ENCODE measurements at regions not wholly inside any gene's neighbourhood (a gene's known extent, or its start where the extent isn't known, plus 50 kb on each side); places are given as distances from the start of the nearest gene placed in this dataset.

DNA sequence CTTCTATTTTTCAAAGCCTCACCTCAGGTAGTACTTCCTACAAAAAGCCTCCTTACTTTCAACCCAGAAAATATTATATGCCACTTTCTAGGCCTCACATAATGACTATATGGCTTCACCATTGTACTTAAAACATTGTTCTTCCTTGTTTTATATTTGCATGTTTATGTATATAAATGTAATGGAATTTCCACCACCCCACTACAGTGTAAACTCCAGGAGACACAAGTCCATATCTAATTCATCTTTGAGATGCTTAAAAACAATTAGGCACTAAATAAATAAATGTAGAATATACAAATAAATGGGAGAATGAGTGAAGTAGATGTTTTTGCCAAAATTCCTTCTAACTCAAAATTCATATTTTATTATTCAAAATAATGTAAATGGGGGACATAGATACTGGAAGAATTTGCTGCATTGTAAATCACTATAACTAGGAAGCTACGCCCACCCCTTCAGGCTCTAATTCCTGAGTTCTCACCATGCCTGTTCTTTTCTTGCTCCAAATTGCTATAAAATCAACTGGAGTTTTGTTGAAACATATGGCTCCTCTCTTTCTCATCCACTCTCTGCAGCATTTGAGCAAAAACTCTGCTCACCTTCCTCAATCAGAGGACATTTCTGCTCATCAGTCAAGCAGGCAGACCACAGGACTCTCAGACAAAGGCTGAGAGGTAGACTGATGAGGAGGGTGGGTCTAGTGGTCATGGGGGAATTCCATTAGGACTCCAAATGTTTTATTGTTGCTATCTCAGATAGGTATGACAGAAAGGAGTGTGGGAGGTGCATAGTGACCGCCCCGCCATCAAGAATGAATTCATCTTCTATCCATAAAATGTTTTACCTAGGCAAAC is 243.0 kb downstream of the HNMT start:
- FAIRE-seq, result no peak
- no peak for TF ChIP-seq POLR2A (IDR thresholded peaks at IDR 0.05; ENCODE audit: low read depth, low read length)
- no peak for DNase-seq (ENCODE audit: insufficient read length, low spot score)

DNA sequence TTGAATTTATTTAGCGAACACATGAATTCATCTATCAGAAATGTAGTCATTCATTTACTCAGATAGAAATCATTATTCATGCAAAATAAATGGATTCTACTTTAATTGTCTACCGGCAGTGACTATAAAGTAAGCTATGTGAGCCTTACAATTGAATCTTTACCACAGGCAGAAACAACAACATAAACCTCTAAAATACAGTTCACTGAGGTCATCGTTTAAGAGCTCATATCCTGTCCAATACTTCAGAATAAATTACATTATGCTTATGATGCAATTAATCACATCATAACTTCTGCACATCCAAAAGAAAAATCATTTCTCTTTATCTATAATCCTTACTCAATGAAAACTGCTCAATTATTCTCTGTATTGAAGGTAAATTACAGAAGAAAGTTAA is 244.7 kb downstream of the HNMT start:
- TF ChIP-seq POLR2A (IDR thresholded peaks at IDR 0.05; ENCODE audit: low read depth, low read length), result no peak
- no peak for DNase-seq (ENCODE audit: insufficient read length, low spot score)
- peak; percentile 84 for FAIRE-seq

DNA sequence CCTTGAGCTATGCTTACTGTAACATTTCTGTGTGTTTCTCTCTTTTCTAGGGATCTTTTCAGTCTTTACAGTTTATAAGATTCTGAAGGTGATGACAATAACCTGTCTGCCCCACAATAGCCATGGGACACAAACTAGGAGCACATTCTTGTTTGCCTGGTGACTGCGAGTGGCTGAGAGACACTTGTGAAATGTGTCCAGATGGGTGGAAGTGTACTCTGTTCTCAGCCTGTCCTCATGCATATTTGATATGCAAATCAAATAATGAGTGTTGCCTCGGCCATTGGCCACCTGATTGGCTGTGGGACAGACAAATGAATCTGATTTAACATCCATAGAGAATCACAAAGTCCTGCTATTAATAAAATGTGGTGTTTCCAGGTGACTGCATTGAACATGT is 246.2 kb downstream of the HNMT start:
- DNase-seq (ENCODE audit: insufficient read length, low spot score) (no peak), FAIRE-seq (no peak)
- TF ChIP-seq POLR2A (IDR thresholded peaks at IDR 0.05; ENCODE audit: low read depth, low read length), result no peak

DNA sequence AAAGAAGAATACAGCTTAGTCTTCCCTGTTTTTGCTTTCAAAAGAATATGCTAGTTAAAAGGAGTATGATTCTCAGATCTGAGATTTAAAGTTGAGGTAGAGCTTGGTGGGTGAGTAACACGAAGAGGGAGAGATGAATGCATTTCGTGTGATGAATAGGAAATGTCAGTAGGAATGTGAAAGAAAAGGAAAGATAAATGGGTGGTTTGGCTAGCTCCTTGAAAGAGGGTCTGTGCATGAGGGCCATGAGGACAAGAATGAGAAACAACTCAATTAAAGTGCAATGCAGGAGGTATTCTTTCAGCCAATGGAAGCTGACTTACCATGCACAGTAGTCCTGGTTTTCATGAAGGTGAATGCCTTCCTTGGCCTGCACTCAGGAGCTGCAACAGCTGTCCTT is 248.2 kb downstream of the HNMT start:
- FAIRE-seq (no peak), DNase-seq (ENCODE audit: insufficient read length, low spot score) (no peak)
- TF ChIP-seq POLR2A (IDR thresholded peaks at IDR 0.05; ENCODE audit: low read depth, low read length), result no peak

DNA sequence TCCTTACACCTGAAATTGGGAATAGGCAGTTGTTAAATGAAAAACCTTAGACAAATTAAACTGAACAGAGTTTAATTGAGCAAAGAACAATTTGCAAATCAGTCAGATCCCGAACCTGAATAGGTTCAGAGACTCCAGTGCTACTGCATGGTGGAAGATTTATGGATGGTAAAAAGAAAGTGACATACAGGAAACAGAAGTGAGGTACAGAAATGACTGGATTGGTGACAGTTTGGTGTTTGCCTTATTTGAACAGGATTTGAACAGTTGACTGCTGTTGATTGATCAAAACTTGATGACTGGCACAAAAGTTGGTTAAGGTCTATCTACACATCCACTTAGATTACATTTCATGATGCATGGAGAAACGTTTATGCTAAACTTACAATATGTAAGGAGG is 248.8 kb downstream of the HNMT start:
- no peak for TF ChIP-seq POLR2A (IDR thresholded peaks at IDR 0.05; ENCODE audit: low read depth, low read length)
- FAIRE-seq (peak; percentile 11), DNase-seq (ENCODE audit: insufficient read length, low spot score) (no peak)

DNA sequence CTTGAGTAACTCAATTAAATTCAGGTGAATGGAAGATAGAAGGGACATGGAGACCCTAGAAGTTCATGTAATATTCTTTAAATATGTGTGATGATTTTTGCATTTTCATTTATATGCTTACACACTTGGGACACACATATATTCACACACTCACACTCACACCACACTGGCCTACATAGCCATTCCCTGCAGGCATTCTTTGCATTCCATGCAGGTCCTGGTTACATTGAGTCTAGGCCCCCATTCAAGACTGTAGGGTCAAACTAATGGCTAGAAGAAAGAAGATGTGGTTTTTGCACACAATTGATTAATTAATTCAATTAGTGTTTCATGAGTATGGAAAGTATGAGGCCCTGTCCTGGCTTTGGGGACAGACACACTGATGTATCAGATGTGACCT is 249.4 kb downstream of the HNMT start:
- TF ChIP-seq POLR2A (IDR thresholded peaks at IDR 0.05; ENCODE audit: low read depth, low read length), result no peak
- FAIRE-seq (no peak), DNase-seq (ENCODE audit: insufficient read length, low spot score) (no peak)

DNA sequence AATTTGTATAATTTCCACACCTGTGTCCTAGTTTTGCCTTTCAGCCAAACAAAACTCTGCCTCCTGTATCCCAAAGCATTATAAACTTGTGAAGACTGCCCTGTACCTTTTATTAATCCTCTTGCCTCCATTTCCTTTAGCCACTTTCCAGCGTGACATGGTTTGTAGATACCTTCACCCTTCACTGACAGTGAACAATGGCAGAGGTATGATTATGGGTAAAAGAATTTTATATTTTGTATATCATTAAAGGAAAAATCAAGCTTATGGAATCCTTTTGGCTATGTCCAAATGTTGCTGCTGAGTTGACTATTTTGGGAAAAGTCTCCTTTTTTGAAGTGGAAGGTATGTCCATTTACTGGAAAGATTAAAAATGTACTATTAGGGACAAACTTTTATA is 251.7 kb downstream of the HNMT start:
- DNase-seq (ENCODE audit: insufficient read length, low spot score) (no peak), FAIRE-seq (no peak)
- no peak for TF ChIP-seq POLR2A (IDR thresholded peaks at IDR 0.05; ENCODE audit: low read depth, low read length)

DNA sequence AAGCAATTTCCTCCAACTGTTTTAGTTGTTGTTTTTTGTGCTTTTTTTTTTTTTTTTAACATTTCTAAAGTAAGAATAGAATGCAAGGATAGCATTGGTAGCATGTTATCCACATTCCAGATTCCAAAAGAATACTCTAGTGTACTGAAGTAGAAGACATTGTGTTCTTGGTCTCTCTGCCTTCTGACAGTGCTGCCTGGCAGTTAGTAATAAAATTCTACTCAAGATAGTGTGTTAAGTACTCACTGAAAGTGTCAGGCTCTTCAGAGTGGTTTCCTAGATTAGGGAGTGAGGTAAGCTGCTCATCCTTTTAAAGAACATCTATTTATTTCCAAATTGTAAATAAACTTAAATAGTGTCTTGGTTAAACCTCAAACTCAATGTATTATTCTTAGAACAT is 253.7 kb downstream of the HNMT start:
- FAIRE-seq (no peak), DNase-seq (ENCODE audit: insufficient read length, low spot score) (no peak)
- no peak for TF ChIP-seq POLR2A (IDR thresholded peaks at IDR 0.05; ENCODE audit: low read depth, low read length)

DNA sequence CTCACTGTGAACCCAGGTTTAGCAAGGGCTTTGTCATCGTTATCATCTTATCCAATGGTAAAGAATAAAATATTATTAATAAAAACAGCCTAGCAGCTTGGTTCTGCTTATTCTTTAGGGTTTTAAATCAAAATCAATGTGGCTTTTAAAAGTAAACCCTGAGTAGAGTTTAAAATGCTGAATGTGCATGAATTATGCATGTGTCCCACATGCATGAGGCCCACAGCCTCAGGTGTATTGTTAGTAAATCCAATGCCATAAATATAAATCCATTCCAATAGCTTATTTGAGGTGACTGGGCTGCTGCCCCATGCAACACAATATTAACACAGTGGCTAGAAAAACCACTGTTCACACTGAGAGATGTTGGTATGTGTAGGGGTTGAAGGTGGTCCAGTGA is 254.1 kb downstream of the HNMT start:
- no peak for DNase-seq (ENCODE audit: insufficient read length, low spot score)
- no peak for FAIRE-seq
- TF ChIP-seq POLR2A (IDR thresholded peaks at IDR 0.05; ENCODE audit: low read depth, low read length), result no peak

DNA sequence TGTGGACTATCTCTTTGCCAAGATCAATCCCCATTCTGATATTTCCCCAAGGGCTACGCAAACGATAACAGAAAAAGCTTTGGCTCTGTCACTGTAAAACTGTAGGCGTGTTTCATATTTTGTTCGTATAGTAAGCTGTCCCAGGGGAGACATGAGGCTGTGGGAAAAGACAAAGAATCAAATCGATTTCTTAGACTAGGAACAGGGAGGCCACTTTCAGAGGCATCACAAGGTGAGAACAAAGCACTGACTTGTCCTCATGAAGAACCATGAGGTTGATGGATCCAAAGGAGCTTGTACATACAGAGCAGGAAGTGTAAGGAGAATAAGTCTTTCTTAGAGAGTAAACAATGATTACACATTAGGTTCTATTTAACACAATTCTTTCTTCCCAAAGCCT is 255.7 kb downstream of the HNMT start:
- DNase-seq (ENCODE audit: insufficient read length, low spot score) (no peak), FAIRE-seq (no peak)
- no peak for TF ChIP-seq POLR2A (IDR thresholded peaks at IDR 0.05; ENCODE audit: low read depth, low read length)

DNA sequence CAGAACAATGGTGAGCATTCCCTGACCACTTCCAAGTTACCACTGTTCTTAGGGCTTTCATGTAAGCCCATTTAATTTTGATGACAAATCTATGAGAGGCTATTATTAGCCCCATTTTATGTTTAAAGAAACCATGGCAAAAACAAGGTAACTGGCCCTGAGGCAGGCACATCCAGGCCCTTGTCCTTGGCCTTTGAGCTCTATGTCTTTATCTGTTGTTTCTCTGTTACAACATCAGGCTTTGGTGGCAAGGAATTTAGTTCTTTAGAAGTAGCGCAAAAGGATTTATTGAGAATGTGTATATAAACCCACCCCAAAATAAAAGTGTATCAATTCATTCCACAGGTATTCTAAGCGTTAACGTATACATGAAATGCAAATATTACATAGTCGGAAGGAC is 257.1 kb downstream of the HNMT start:
- FAIRE-seq (no peak), DNase-seq (ENCODE audit: insufficient read length, low spot score) (no peak)
- no peak for TF ChIP-seq POLR2A (IDR thresholded peaks at IDR 0.05; ENCODE audit: low read depth, low read length)

DNA sequence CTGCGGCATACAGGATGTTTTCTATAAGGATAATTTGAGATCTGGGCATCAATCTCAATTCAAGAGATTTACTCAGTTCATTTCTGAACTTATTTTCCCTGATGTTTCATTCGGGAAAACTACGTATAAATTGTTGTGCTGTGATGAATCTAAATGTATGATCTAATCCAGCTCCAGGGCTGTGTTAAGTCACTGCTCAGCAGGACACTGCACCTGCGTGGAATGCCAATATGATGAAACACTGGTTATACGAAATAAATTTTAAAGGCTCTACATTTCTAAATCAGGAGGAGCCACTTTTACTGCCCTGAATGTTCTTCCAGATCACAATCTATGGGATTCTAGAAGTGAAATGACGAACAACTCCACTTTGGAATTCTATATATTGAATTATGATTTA is 259.0 kb downstream of the HNMT start:
- DNase-seq (ENCODE audit: insufficient read length, low spot score) (peak; percentile 19), FAIRE-seq (peak; percentile 96)
- TF ChIP-seq POLR2A (IDR thresholded peaks at IDR 0.05; ENCODE audit: low read depth, low read length), result no peak

DNA sequence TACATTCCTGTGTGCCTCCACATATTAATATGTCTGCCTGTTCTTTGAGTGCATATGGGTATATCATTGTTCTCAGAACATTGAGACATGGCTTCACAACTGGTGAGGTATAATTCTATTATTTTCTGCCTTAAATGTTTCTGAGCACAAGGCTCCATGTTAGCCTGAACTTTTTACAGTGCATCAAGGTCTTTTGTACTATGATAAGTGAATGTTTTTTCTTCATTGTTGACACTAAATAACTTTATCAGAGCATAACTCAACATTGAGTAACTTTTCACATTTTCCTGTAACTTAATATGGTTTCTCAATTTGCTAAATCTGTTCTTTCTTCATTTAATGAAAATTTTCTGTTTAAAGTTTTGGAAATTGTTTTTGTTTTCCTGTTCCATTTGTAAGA is 262.9 kb downstream of the HNMT start:
- no peak for DNase-seq (ENCODE audit: insufficient read length, low spot score)
- no peak for FAIRE-seq
- no peak for TF ChIP-seq POLR2A (IDR thresholded peaks at IDR 0.05; ENCODE audit: low read depth, low read length)

DNA sequence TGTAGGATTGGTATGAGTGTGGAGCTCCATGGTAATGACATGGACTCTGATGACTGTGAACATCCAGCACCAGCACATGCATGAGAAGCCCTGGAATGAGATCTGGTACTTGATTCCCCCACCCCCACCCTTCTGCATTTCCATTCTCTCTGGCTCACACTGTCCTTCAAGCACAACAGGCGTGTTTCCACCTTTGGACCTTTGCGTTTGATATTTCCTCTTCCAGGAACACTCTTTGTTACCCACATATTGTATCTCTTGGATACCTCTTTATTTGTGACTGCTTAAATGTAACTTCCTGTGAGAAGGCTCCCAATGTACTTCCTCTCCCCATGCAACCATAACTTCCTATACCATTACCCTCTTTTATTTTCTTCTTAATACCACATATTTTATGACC is 263.8 kb downstream of the HNMT start:
- FAIRE-seq (no peak), DNase-seq (ENCODE audit: insufficient read length, low spot score) (no peak)
- TF ChIP-seq POLR2A (IDR thresholded peaks at IDR 0.05; ENCODE audit: low read depth, low read length), result no peak

DNA sequence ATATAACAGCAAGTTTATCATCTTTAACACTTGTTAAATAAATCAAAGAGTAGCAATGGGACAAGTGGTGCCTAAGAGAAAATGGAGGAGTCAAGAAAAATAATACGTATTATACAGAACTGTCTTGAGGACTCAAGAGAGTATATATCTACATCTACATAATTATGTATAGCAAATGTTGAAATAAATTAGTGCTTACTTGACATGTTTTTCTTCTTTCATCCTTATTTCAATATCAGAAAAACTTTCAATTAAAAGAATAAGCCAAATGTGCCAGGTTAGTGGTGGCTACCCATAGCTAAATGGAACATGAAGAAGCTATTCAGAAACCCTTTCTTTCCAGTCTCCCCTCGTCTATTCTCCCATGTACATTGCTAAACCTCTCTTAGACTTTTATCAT is 267.3 kb upstream of the SPOPL start:
- FAIRE-seq (no peak), DNase-seq (ENCODE audit: insufficient read length, low spot score) (no peak)
- no peak for TF ChIP-seq POLR2A (IDR thresholded peaks at IDR 0.05; ENCODE audit: low read depth, low read length)

DNA sequence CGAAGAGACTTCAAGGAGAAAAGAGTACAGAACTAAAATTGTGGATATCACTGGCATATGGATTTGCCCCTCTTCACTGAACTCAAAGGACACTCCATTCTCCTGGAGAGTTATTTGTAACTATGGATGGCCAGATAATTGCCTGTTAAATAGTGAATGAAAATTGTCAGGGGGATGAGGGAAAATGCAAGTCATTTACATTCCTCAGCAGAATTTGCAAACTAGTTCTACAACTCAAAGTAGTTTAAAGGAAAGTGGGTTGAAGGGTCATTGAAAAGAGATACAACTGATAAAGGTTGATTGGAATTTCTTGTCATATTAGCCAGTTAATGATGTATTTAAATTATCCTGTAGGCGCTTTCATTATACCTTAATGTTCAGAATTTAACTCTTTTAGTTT is 266.5 kb upstream of the SPOPL start:
- DNase-seq (ENCODE audit: insufficient read length, low spot score), result no peak
- TF ChIP-seq POLR2A (IDR thresholded peaks at IDR 0.05; ENCODE audit: low read depth, low read length), result no peak
- no peak for FAIRE-seq
